Anterior cingulate cortex (tissue), 58 donors: ENCODE measurements at regions not wholly inside any gene's neighbourhood (a gene's known extent, or its start where the extent isn't known, plus 50 kb on each side); places are given as distances from the start of the nearest gene placed in this dataset.

Experiments used
- DNase-seq, 58 donors: peaks; one replicate each; lab custom pipeline; 2025; lab: John Stamatoyannopoulos, UW

- DNase-seq, result no peak
Measured at GRCh38 chr3:167958141-167958540, 137.6 kb downstream of the GOLIM4 start.

- no peak for DNase-seq
Measured at GRCh38 chr3:167952969-167953368, 142.8 kb downstream of the GOLIM4 start.

- DNase-seq, result no peak
Measured at GRCh38 chr3:167950212-167950611, 145.5 kb downstream of the GOLIM4 start.

- no peak for DNase-seq
Measured at GRCh38 chr3:167941234-167941995, 154.3 kb downstream of the GOLIM4 start.

GRCh38 chr3:167940241-167940640 is 155.5 kb downstream of the GOLIM4 start:
- no peak for DNase-seq

- DNase-seq, result no peak
Measured at GRCh38 chr3:167938516-167938915, 157.2 kb downstream of the GOLIM4 start.

GRCh38 chr3:167936019-167936418 is 159.7 kb downstream of the GOLIM4 start:
- DNase-seq, result peak in 30 of 58 donors; percentile 1 to 58 (median 8)

- no peak for DNase-seq
Measured at GRCh38 chr3:167930453-167930852, 165.3 kb downstream of the GOLIM4 start.

GRCh38 chr3:167929968-167930367 is 165.8 kb downstream of the GOLIM4 start:
- DNase-seq, result no peak

GRCh38 chr3:167928381-167928780 is 167.3 kb downstream of the GOLIM4 start:
- peak in 2 of 58 donors; percentile 9 to 11 for DNase-seq

GRCh38 chr3:167920747-167921146 is 175.0 kb downstream of the GOLIM4 start:
- DNase-seq, result no peak

GRCh38 chr3:167919590-167919989 is 176.1 kb downstream of the GOLIM4 start:
- no peak for DNase-seq

- DNase-seq, result no peak
Measured at GRCh38 chr3:167918686-167919085, 177.0 kb downstream of the GOLIM4 start.

- DNase-seq, result no peak
Measured at GRCh38 chr3:167918008-167918596, 177.6 kb downstream of the GOLIM4 start.

- DNase-seq, result no peak
Measured at GRCh38 chr3:167913219-167913835, 177.8 kb downstream of the SERPINI1 start.

GRCh38 chr3:167909952-167910351 is 174.4 kb downstream of the SERPINI1 start:
- no peak for DNase-seq

GRCh38 chr3:167909504-167909896 is 174.0 kb downstream of the SERPINI1 start:
- DNase-seq, result no peak

- no peak for DNase-seq
Measured at GRCh38 chr3:167908746-167909503, 173.4 kb downstream of the SERPINI1 start.

- no peak for DNase-seq
Measured at GRCh38 chr3:167908221-167908620, 172.7 kb downstream of the SERPINI1 start.

GRCh38 chr3:167901138-167901537 is 165.6 kb downstream of the SERPINI1 start:
- no peak for DNase-seq

- no peak for DNase-seq
Measured at GRCh38 chr3:167899093-167899492, 163.6 kb downstream of the SERPINI1 start.
